Choroid plexus epithelial cell (primary cell): ENCODE measurements at regions not wholly inside any gene's neighbourhood (a gene's known extent, or its start where the extent isn't known, plus 50 kb on each side); places are given as distances from the start of the nearest gene placed in this dataset.

Source experiments
- DNase-seq: peaks from one replicate; pipeline ENCODE4 v3.0.0-alpha.2; 2010; ENCODE audit warnings: low read depth
- H3K4me3 ChIP-seq: 2 replicates; pipeline ENCODE4 v1.5.1; 2011; ENCODE audit warnings: low read depth, mild to moderate bottlenecking, control low read depth, low read length, moderate library complexity
- CTCF ChIP-seq: conservative IDR thresholded peaks from 2 replicates; pipeline ENCODE4 v1.5.1; 2011; ENCODE audit warnings: low read depth, mild to moderate bottlenecking, control low read depth, inconsistent platforms, low read length, moderate library complexity

- no peak for TF ChIP-seq CTCF
- H3K4me3 ChIP-seq, result no peak overlapping the region
- no peak for DNase-seq
Observed at GRCh38 chr7:21173436-21173835, 254.4 kb upstream of the SP4 start.

- no peak for DNase-seq
- TF ChIP-seq CTCF, result no peak
- no peak overlapping the region for H3K4me3 ChIP-seq
Observed at GRCh38 chr7:21175714-21176113, 252.2 kb upstream of the SP4 start.

- H3K4me3 ChIP-seq, result no peak overlapping the region
- no peak for DNase-seq
- TF ChIP-seq CTCF, result no peak
Observed at GRCh38 chr7:21184942-21185652, 242.8 kb upstream of the SP4 start.

GRCh38 chr7:21185653-21186265 is 242.1 kb upstream of the SP4 start:
- no peak overlapping the region for H3K4me3 ChIP-seq
- DNase-seq, result no peak
- TF ChIP-seq CTCF, result no peak

GRCh38 chr7:21191321-21192073 is 236.4 kb upstream of the SP4 start:
- TF ChIP-seq CTCF, result no peak
- no peak for DNase-seq
- H3K4me3 ChIP-seq, result no peak overlapping the region

GRCh38 chr7:21192657-21193056 is 235.2 kb upstream of the SP4 start:
- peak; percentile 2 for DNase-seq
- no peak overlapping the region for H3K4me3 ChIP-seq
- no peak for TF ChIP-seq CTCF
